22Rv1 (cell line): ENCODE measurements at regions not wholly inside any gene's neighbourhood (a gene's known extent, or its start where the extent isn't known, plus 50 kb on each side); places are given as distances from the start of the nearest gene placed in this dataset.

Source experiments
- ZFX ChIP-seq: fragments of 450-650 bp; IDR thresholded peaks from 2 replicates; pipeline ENCODE4 v1.6.1; 2017; ENCODE audit warnings: antibody characterized with exemption, borderline replicate concordance
- TF ChIP-seq, protein P1 (sequence below): fragments of 450-650 bp; IDR thresholded peaks from 2 replicates; pipeline ENCODE4 v1.5.1; 2017; ENCODE audit warnings: mild to moderate bottlenecking

DNA sequence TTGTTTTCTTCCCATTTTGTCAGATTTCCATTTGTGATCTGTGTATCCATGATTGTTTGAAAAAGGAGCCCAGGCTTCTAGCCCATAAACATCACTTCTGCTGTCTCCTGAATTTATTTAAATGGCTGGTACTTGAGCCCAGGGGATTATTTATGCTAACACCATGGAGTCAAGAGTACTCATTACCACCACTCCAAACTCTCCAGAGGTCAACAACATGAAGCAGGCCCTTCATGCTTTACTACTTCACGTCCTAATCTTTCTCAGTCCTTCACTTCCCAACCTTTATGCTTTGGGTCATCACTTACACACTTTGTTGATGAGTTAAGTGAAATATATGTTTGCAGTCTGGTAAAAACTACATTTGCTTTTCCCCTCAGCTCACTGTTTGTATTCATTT is 247.8 kb downstream of the BMP2 start:
- TF ChIP-seq, protein P1, sequence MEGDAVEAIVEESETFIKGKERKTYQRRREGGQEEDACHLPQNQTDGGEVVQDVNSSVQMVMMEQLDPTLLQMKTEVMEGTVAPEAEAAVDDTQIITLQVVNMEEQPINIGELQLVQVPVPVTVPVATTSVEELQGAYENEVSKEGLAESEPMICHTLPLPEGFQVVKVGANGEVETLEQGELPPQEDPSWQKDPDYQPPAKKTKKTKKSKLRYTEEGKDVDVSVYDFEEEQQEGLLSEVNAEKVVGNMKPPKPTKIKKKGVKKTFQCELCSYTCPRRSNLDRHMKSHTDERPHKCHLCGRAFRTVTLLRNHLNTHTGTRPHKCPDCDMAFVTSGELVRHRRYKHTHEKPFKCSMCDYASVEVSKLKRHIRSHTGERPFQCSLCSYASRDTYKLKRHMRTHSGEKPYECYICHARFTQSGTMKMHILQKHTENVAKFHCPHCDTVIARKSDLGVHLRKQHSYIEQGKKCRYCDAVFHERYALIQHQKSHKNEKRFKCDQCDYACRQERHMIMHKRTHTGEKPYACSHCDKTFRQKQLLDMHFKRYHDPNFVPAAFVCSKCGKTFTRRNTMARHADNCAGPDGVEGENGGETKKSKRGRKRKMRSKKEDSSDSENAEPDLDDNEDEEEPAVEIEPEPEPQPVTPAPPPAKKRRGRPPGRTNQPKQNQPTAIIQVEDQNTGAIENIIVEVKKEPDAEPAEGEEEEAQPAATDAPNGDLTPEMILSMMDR = no peak
- TF ChIP-seq ZFX = no peak
